HCT116 (cell line): ENCODE measurements at regions not wholly inside any gene's neighbourhood (a gene's known extent, or its start where the extent isn't known, plus 50 kb on each side); places are given as distances from the start of the nearest gene placed in this dataset.

ENCODE experiments used
- ATAC-seq: fragments of 200-7000 bp; cut with Tn5 transposase; 2 replicates; pipeline ENCODE4 v1.9.1; 2020; ENCODE audit warnings: mild to moderate bottlenecking, moderate library complexity
- BruUV-seq: library from RNA; stranded (reverse); fragments of 400-500 nt; replicated peaks from 2 replicates; lab custom pipeline; 2021; lab: Mats Ljungman, UMichigan
- CTCF ChIA-PET: fragments of 300-600 bp; sonication (Branson Sonifier 250); formaldehyde crosslinking; loops from one replicate; lab custom pipeline; 2021; ENCODE audit warnings: antibody characterized with exemption; lab: Charles Lee
- POLR2A ChIA-PET: fragments of 300-600, 350-600 bp; sonication (Branson Sonifier 250); formaldehyde crosslinking; loops from one replicate; lab custom pipeline; 2021; ENCODE audit warnings: antibody characterized with exemption; lab: Charles Lee
- RAD21 ChIA-PET, 2 experiments: fragments of 300-600 bp; sonication (Branson Sonifier 250); formaldehyde crosslinking; loops; one replicate each; lab custom pipeline; 2023; ENCODE audit warnings: low total read pairs in 2 of 2; ENCODE audit not compliant: uncharacterized antibody in 2 of 2, unreplicated experiment in 2 of 2, low non-redundant PET in 1 of 2; lab: Charles Lee
- DNase-seq: peaks from one replicate; pipeline ENCODE4 v3.0.0-alpha.2; 2010; ENCODE audit warnings: low read depth, low spot score
- H2AFZ ChIP-seq: fragments of 200-600 bp; shearing (Covaris generic), sonication (generic); 2 replicates; pipeline ENCODE4 v1.6.1; 2017; ENCODE audit warnings: low read depth, mixed run types, mixed read lengths, antibody characterized with exemption, low read length; ENCODE audit not compliant: poor library complexity, severe bottlenecking
- H3K27ac ChIP-seq: 2 replicates; pipeline ENCODE4 v1.5.1; 2012; ENCODE audit warnings: low read depth, low read length
- H3K27me3 ChIP-seq: fragments of 200-600 bp; sonication (generic); 2 replicates; pipeline ENCODE4 v1.6.1; 2016; ENCODE audit warnings: mixed run types, low read length, mixed read lengths; ENCODE audit not compliant: insufficient read depth
- H3K36me3 ChIP-seq, 2 experiments: fragments of 200-500 bp in 1 of 2; fragments of 200-600 bp in 1 of 2; sonication (Bioruptor generic) in 1 of 2; sonication (generic) in 1 of 2; 2 replicates each; pipeline versions ENCODE4 v1.5.1 to v1.6.1; 2014 to 2016; ENCODE audit warnings: low read length in 2 of 2, inconsistent platforms in 1 of 2, mixed read lengths in 1 of 2, mixed run types in 1 of 2; ENCODE audit not compliant: insufficient read depth in 2 of 2, control insufficient read depth in 1 of 2
- H3K4me1 ChIP-seq, 2 experiments: fragments of 200-600 bp in 1 of 2; sonication (generic) in 1 of 2; 2 replicates each; pipeline versions ENCODE4 v1.5.1 to v1.6.1; 2012 to 2017; ENCODE audit warnings: low read length in 2 of 2, inconsistent platforms in 1 of 2, mild to moderate bottlenecking in 1 of 2, mixed read lengths in 1 of 2, mixed run types in 1 of 2, moderate library complexity in 1 of 2; ENCODE audit not compliant: insufficient read depth in 2 of 2, control insufficient read depth in 1 of 2
- H3K4me2 ChIP-seq: fragments of 200-600 bp; sonication (generic); 2 replicates; pipeline ENCODE4 v1.6.1; 2017; ENCODE audit warnings: mixed run types, low read length, mixed read lengths
- H3K4me3 ChIP-seq, 2 experiments: fragments of 200-600 bp in 1 of 2; sonication (generic) in 1 of 2; replicated peaks in 1 of 2; 2 replicates each; pipeline ENCODE4 v1.5.1; 2011 to 2016; ENCODE audit warnings: low read length in 2 of 2, control low read depth in 1 of 2, low read depth in 1 of 2, mild to moderate bottlenecking in 1 of 2, mixed read lengths in 1 of 2, mixed run types in 1 of 2
- H3K79me2 ChIP-seq: fragments of 200-600 bp; sonication (generic); 2 replicates; pipeline ENCODE4 v1.6.1; 2017; ENCODE audit warnings: mild to moderate bottlenecking, mixed run types, low read length, moderate library complexity, mixed read lengths; ENCODE audit not compliant: insufficient read depth
- H3K9ac ChIP-seq: fragments of 200-600 bp; sonication (generic); 2 replicates; pipeline ENCODE4 v1.6.1; 2016; ENCODE audit warnings: low read length, mixed read lengths
- H3K9me2 ChIP-seq: fragments of 200-600 bp; sonication (generic), shearing (Covaris generic); 2 replicates; pipeline ENCODE4 v1.6.1; 2017; ENCODE audit warnings: mixed run types, mild to moderate bottlenecking, moderate library complexity; ENCODE audit not compliant: insufficient read depth
- H3K9me3 ChIP-seq, 2 experiments: fragments of 200-500 bp in 1 of 2; fragments of 200-600 bp in 1 of 2; sonication (Bioruptor generic) in 1 of 2; sonication (generic) in 1 of 2; 2 replicates each; pipeline ENCODE4 v1.6.1; 2014 to 2017; ENCODE audit warnings: low read length in 2 of 2, mixed read lengths in 2 of 2, inconsistent platforms in 1 of 2, low read depth in 1 of 2, mild to moderate bottlenecking in 1 of 2, mixed run types in 1 of 2, moderate library complexity in 1 of 2; ENCODE audit not compliant: control insufficient read depth in 1 of 2, insufficient read depth in 1 of 2
- H4K20me1 ChIP-seq: fragments of 200-600 bp; sonication (generic), shearing (Covaris generic); 2 replicates; pipeline ENCODE4 v1.6.1; 2017; ENCODE audit warnings: mixed run types, mild to moderate bottlenecking, moderate library complexity; ENCODE audit not compliant: insufficient read depth
- ATF3 ChIP-seq: IDR thresholded peaks from 2 replicates; pipeline ENCODE4 v1.6.1; 2012
- CBX3 ChIP-seq: IDR thresholded peaks from 2 replicates; pipeline ENCODE4 v1.6.1; 2012; ENCODE audit warnings: low read depth
- CEBPB ChIP-seq: IDR thresholded peaks from 2 replicates; pipeline ENCODE4 v1.6.1; 2012; ENCODE audit warnings: low read depth
- CTCF ChIP-seq, 3 experiments: fragments of 200-600 bp in 1 of 3; sonication (generic) in 1 of 3; IDR thresholded peaks in 2 of 3; conservative IDR thresholded peaks in 1 of 3; 2 replicates each; pipeline ENCODE4 v1.5.1; 2012 to 2017; ENCODE audit warnings: low read depth in 2 of 3, low read length in 2 of 3, antibody characterized with exemption in 1 of 3, borderline replicate concordance in 1 of 3, control low read depth in 1 of 3, mild to moderate bottlenecking in 1 of 3, mixed read lengths in 1 of 3, mixed run types in 1 of 3, moderate library complexity in 1 of 3; ENCODE audit not compliant: insufficient read depth in 1 of 3
- EGR1 ChIP-seq: IDR thresholded peaks from 2 replicates; pipeline ENCODE4 v1.6.1; 2012; ENCODE audit warnings: low read depth
- ELF1 ChIP-seq: IDR thresholded peaks from 2 replicates; pipeline ENCODE4 v1.6.1; 2012; ENCODE audit warnings: low read depth, borderline replicate concordance
- EZH2phosphoT487 ChIP-seq: fragments of 200-600 bp; IDR thresholded peaks from 2 replicates; pipeline ENCODE4 v1.6.1; 2018; ENCODE audit warnings: antibody characterized with exemption, borderline replicate concordance
- FOSL1 ChIP-seq: IDR thresholded peaks from 2 replicates; pipeline ENCODE4 v1.6.1; 2012; ENCODE audit warnings: low read depth
- JUND ChIP-seq: IDR thresholded peaks from 2 replicates; pipeline ENCODE4 v1.6.1; 2012
- MAX ChIP-seq: IDR thresholded peaks from 2 replicates; pipeline ENCODE4 v1.6.1; 2012
- POLR2AphosphoS5 ChIP-seq: IDR thresholded peaks from 2 replicates; pipeline ENCODE4 v1.6.1; 2011; ENCODE audit warnings: mild to moderate bottlenecking, low read depth, low read length, moderate library complexity
- SIN3A ChIP-seq: IDR thresholded peaks from 2 replicates; pipeline ENCODE4 v1.6.1; 2012; ENCODE audit warnings: low read depth
- SRF ChIP-seq: IDR thresholded peaks from 2 replicates; pipeline ENCODE4 v1.6.1; 2012; ENCODE audit warnings: low read depth
- TCF7L2 ChIP-seq: IDR thresholded peaks from 2 replicates; pipeline ENCODE4 v1.7.0; 2011; ENCODE audit warnings: borderline replicate concordance, inconsistent platforms; ENCODE audit not compliant: insufficient read depth, insufficient read length; ENCODE audit errors: extremely low read depth
- YY1 ChIP-seq: IDR thresholded peaks from 2 replicates; pipeline ENCODE4 v1.6.1; 2011; ENCODE audit warnings: low read length, low read depth, moderate library complexity, mild to moderate bottlenecking; ENCODE audit not compliant: insufficient replicate concordance; ENCODE audit errors: extremely low read depth
- ZBTB33 ChIP-seq: IDR thresholded peaks from 2 replicates; pipeline ENCODE4 v1.6.1; 2011; ENCODE audit warnings: mild to moderate bottlenecking, low read length, moderate library complexity; ENCODE audit not compliant: insufficient replicate concordance; ENCODE audit errors: extremely low read depth
- ZNF274 ChIP-seq: fragments of 200-500 bp; sonication (Bioruptor generic); IDR thresholded peaks from 2 replicates; pipeline ENCODE4 v1.6.1; 2014; ENCODE audit warnings: mild to moderate bottlenecking, low read depth, low read length, inconsistent platforms
- intact Hi-C: fragments of 100-400 bp; cut with micrococcal nuclease; formaldehyde crosslinking; loops from 2 replicates; pipeline ENCODE4 v1.10.0; 2022

- H3K4me1 ChIP-seq = no peaks in the 10 kb centered on the region
- no peaks in the 10 kb centered on the region for H3K9me2 ChIP-seq
- H3K27me3 ChIP-seq = no peaks in the 10 kb centered on the region
- no peak overlapping the region for H2AFZ ChIP-seq
- H3K4me2 ChIP-seq = no peak overlapping the region
- BruUV-seq = no TSS peak
- H3K79me2 ChIP-seq = no peaks in the 10 kb centered on the region
- ChIA-PET POLR2A (no interaction called here), CTCF (no interaction called here), RAD21 (no interaction called here)
- DNase-seq (no peak), ATAC-seq (no peak)
- intact Hi-C loops = no loop called here
- no peaks in the 10 kb centered on the region for H3K36me3 ChIP-seq
- H3K4me3 ChIP-seq = no peak overlapping the region
- peaks cover 0 to 15% of the 10 kb centered on the region in 2 experiments; a peak in 2 of 4 replicates for H3K9me3 ChIP-seq
- TF ChIP-seq CEBPB = no peak
- TF ChIP-seq EGR1 = no peak
- TF ChIP-seq TCF7L2 = no peak
- no peak for TF ChIP-seq YY1
- TF ChIP-seq SRF = no peak
- TF ChIP-seq ELF1 = no peak
- no peak overlapping the region for H3K27ac ChIP-seq
- H3K9ac ChIP-seq = no peak overlapping the region
- no peaks in the 10 kb centered on the region for H4K20me1 ChIP-seq
Observed at GRCh38 chr1:104726917-104727316, 977.2 kb downstream of the AMY1C start.

- ATAC-seq = no peak
- POLR2A ChIA-PET = no interaction called here
Observed at GRCh38 chr1:104733866-104734265, 984.2 kb downstream of the AMY1C start.

More at GRCh38 chr1:104733866-104734265, 984.2 kb downstream of the AMY1C start:
- intact Hi-C loops = no loop called here
- Histone ChIP-seq H3K36me3 (no peaks in the 10 kb centered on the region), H3K9me2 (no peaks in the 10 kb centered on the region), H3K4me3 (no peak overlapping the region), H3K27ac (no peak overlapping the region), H2AFZ (no peak overlapping the region), H3K79me2 (no peaks in the 10 kb centered on the region), H3K9me3 (peaks cover 6 to 28% of the 10 kb centered on the region in 2 experiments; a peak in 2 of 4 replicates), H3K9ac (no peak overlapping the region), H3K4me2 (no peak overlapping the region), H4K20me1 (no peaks in the 10 kb centered on the region), H3K27me3 (no peaks in the 10 kb centered on the region), H3K4me1 (no peaks in the 10 kb centered on the region)
- DNase-seq = no peak
- TF ChIP-seq EZH2phosphoT487 = no peak
- no peak for TF ChIP-seq SIN3A
- no peak for TF ChIP-seq ZBTB33
- TF ChIP-seq ATF3 = no peak
- TF ChIP-seq CTCF (IDR thresholded peaks at IDR 0.05 in 2 of 3, conservative IDR thresholded peaks at IDR 0.05 in 1 of 3; ENCODE audit: borderline replicate concordance in 1 of 3, insufficient read depth in 1 of 3, low read depth in 2 of 3, low read length in 2 of 3) = no peak
- no peak for TF ChIP-seq ELF1
- TF ChIP-seq CBX3 = no peak
- no peak for TF ChIP-seq POLR2AphosphoS5
- no peak for TF ChIP-seq FOSL1
- TF ChIP-seq JUND = no peak
- TF ChIP-seq ZNF274 = no peak
- TF ChIP-seq EGR1 = no peak
- TF ChIP-seq MAX = no peak
- ChIA-PET CTCF (no interaction called here), RAD21 (no interaction called here)
- BruUV-seq = no TSS peak
